AG20443 (cell line): ENCODE measurements at regions not wholly inside any gene's neighbourhood (a gene's known extent, or its start where the extent isn't known, plus 50 kb on each side); places are given as distances from the start of the nearest gene placed in this dataset.
A peak's percentile ranks its signal among the peaks of the same experiment; 100 is the strongest.
"Not testable (repeated sequence)": the region's sequence is repeated elsewhere in the genome, so short reads cannot be mapped to it uniquely, and the experiment has no call there.

Source experiments
- DNase-seq: peaks from one replicate; pipeline ENCODE4 v3.0.0; 2012; ENCODE audit warnings: low spot score, mixed read lengths

GRCh38 chr7:119105381-119105780, 880.9 kb downstream of the ANKRD7 start:
- no peak for DNase-seq

DNA sequence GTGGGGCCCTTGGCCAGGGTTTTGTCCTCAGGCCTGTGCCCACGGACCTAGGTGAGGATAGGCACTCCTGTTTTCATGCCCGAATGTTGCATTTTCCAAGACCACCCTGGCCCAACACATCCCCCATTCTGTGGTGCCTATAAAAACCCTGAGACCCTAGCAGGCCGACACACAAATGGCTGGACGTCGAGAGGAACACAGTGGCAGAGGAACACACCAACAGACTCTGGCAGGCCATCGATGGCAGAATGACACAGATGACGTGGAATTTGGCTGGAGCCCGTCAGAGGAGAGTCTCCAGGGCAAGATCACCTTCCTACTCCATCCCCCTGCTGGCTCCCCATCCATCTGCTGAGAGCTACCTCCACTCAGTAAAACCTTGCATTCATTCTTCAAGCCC, 898.8 kb downstream of the ANKRD7 start:
- DNase-seq, result no peak

GRCh38 chr7:119127706-119128105, 903.2 kb downstream of the ANKRD7 start:
- DNase-seq, result no peak

DNA sequence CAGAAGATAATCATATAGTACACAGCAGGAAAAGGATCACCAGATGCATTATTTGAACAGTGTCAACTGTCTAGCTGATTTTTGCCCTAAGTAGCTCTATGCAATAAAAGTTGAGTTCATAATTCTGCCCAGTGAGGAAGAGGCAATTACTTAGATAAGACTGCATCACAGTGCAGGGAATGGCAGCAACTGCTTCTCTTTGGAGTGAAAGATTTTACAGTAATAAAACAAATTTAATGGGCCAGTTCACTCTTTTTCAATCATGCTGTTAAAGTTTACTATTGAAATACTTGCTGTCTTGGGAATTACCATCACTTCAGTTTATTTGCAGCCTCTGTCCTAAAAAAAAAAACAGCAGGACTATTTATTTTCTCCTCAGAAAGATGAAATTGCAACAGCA, 907.9 kb downstream of the ANKRD7 start:
- no peak for DNase-seq

- DNase-seq, result no peak
Observed at GRCh38 chr7:119167431-119167830, 942.9 kb downstream of the ANKRD7 start.

DNA sequence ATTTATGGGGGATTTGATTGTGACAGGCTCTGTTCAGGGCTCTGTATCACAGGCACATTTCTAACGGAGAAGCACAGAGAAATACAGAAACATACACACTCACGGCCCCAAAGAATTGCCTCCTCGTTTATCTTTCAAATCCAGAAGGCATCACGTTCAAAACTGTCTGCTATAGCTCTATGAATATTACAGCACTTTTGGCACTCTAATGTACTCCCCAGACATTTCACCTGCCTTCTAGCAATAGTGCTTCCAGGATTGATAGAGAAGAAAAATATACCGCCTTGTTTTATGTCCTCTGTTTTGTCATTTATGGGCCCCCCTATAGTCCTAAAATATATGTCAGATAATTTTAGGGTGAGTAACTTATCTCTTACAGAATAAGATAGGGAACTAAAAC, 947.5 kb downstream of the ANKRD7 start:
- no peak for DNase-seq

DNA sequence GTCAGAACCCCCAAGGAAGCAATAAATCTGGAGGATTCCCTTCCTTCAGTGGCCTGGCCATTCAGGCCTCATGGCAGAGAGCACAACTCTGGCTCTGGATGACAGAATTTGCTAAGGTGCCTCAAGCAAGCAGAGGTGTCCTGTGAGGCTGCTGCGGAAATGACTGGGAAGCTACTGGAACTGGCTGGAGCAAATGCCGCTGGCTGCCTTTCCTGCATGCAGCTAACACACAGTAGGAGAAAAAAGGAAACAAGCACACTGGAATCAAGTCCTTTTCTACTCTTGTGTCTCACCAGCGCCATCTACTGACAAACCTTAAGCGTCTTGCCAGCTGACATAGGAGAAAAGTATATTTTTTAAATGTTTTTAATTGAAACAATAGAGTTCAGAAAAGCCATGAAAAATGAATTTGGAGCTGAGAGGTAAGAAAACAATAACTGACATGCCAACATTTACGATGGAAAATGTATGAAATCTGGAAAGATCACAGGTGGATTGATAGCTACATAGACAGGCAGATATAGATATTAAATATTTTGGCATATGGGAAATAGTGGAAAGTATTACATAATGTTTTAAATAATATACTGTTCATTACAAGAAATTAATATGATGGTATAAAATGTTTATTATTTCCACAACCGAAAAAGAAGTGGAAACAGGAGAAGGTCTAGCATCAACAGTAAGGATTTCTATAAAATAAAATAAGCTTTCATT, 951.6 kb downstream of the ANKRD7 start:
- DNase-seq, result peak; percentile 17

DNA sequence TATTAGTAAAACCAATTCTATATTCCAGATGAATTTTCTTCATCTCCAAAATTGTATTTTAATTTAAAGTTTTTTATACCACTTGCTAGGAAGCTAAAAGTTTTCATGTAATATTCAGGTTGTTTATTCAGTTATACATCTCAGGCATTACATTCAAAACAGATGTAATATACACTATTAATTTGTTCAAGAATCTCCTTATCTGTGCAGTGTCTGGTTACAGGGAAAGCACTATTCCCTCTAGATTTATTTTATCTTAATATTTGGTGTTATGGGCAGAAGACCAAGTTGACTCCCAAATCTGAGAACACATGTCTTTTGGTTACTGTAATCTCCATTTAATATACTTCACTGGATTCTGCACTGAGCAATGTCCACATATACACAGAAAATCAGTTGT, 953.4 kb downstream of the ANKRD7 start:
- DNase-seq, result no peak

DNA sequence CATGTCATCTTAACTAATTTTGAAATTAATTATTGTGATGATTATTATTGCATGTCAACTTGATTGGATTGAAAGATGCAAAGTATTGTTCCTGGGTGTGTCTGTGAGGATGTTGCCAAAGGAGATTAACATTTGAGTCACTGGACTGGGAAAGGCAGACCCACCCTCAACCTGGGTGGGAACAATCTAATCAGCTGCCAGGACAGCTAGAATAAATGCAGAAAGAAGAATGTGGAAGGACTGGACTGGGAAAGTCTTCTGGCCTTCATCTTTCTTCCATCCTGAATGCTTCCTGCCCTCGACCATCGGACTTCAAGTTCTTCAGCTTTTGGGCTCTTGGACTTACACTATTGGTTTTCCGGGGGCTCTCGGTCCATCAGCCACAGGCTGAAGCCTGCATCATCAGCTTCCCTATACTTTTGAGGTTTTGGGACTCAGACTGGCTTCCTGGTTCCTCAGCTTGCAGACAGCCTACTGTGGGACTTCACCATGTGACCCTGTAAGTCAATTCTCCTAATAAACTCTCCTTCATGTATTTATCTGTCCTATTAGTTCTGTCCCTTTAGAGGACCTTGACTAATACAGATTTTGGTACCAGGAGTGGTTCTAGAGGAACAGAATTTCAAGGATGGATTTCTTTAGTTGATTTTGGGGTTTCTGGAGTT, 959.8 kb downstream of the ANKRD7 start:
- no peak for DNase-seq

DNA sequence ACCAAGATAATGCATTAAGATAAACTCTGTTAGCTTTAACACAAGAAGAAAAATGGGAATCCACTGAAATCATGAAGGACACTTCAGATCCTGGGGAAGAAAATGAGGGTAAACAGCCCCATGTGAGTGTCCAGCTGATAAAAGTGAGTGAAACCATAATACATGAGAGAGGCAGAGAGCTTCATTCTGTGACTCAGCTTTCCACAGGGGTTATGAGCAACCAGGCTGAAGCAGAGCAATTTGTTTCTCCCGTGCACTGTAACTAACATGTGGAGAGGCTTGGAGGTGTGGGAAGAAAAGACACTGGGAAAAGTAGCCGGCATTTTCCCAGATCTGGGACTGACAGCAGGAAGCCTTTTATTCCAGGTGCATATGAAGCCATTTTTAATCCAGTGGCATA, 971.7 kb downstream of the ANKRD7 start:
- no peak for DNase-seq

DNA sequence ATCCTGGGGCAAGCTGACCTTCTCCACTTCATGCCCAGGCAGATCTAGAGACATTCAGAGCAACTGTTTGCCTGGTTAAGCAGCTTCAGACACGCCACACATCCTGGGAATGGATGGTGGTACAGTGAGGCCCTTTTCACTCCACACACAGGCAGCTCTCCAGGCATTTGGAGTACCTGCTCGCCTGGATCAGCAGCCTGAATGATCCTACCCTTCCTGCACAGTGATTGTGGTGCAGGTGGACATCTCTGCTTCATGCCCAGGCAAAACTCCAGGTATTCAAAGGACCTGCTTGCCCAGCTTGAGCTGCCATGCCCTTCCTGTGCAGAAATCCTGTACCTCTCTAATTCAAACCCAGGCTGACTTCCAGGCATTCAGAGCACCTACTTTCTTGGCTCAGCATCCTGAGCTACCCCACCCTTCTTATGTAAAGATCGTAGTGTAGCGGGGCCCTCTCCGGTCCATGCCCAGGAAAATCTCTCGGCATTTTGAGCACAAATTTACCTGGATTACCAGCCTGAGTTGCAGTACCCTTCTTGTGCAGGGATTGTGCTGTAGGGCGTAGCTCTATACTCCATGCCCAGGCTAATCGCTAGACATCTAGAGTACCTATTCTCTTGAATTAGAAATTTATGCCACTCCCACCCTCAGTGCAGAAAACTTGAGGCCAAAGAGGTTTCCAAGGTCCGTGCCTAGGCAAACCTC, 972.8 kb downstream of the ANKRD7 start:
- no peak for DNase-seq

DNA sequence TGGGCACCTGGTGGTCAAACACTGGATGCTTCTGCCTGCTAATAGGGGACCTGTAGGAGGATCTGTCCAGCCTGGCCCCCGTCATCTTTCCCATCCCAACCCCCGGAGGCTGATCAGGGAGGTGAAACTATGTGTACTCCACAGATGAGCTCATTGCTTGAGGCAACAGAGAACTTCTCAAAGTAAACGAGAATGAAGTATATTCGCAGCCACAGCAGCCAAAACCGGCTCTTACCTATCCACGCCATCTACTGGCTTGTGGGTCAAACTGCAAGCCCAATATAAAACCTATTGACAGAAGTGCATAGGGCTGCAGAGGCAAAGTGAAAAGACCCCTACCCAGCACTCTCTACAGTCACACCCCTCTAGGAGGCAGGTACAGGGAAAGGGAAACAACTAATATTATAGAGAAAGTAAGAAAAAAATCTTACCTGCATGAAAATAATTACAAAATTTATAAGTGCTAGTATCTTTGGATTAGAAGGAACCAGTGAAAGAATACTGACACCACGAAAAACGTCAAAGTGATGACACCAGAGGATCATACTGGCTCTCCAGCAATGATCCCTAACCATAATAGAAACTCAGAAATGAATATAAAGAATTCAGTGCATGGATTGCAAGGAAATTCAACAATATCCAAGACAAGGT, 973.5 kb downstream of the ANKRD7 start:
- peak; percentile 10 for DNase-seq

GRCh38 chr7:119219663-119220062, 995.2 kb downstream of the ANKRD7 start:
- no peak for DNase-seq

GRCh38 chr7:119223930-119224329, 999.4 kb downstream of the ANKRD7 start:
- no peak for DNase-seq

DNA sequence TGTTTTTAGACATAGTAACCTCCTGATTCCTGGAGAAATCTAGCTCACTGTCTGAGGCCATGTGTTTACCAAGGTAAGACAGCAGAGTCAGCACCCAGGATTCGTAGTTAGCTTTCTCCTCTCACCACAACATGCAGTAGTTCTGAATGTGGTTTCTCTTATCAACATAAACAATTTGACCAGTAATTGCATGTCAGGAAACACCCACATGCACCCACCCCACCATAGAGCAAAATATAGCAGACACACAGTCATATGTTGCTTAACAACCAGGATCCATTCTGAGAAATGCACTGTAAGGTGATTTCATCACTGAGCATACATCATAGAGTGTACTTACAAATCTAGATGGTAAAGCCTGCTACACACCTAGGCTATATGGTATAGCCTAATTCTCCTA, 1004.0 kb downstream of the ANKRD7 start:
- DNase-seq, result no peak

DNA sequence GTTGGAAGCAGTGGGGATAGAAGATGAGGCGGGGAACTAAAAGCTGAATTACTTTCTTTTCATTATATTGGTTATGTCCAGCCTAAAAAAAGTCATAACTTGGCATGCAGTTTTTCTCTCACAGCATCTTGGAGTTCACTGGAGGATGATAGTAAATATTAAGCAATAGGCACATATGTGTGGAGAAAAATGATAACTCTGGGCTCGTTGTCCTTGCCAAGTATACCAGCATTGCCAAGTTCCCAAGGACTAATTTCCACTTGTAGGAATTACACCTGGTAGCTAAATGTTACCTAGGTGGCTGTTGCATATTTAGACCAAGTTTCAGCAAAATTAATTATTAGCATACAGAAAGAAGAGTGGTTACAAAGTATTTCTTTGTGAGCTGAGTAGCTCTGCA, 1007.6 kb downstream of the ANKRD7 start:
- no peak for DNase-seq

GRCh38 chr7:119233015-119233414, 1008.5 kb downstream of the ANKRD7 start:
- no peak for DNase-seq

GRCh38 chr7:119252962-119253361, 1020.0 kb upstream of the KCND2 start:
- no peak for DNase-seq

DNA sequence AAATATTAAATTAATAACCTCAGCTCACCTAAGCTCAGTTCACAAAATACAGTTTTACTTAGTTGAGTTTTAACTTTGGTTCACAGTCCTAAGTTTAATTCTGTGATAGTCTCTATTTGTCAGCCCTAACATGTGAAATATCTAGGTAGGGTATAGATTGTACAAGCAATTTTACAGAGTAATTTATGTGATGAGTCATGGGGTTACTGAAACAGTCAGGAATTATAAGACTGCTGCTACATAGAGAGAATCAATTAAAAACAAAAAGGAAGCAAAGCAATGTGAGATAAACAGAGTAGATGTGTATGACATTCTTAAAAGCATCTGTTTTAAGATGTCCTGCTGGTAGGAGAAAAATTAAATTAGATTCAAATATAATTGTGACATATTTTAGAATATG, 1018.2 kb upstream of the KCND2 start:
- DNase-seq, result no peak

- no peak for DNase-seq
Observed at GRCh38 chr7:119256001-119256400, 1017.0 kb upstream of the KCND2 start.

- DNase-seq, result no peak
Observed at GRCh38 chr7:119256446-119257131, 1016.4 kb upstream of the KCND2 start.

GRCh38 chr7:119266790-119267189, 1006.2 kb upstream of the KCND2 start:
- DNase-seq, result not testable (repeated sequence)
